GF-D8 (cell line): ENCODE measurements at regions not wholly inside any gene's neighbourhood (a gene's known extent, or its start where the extent isn't known, plus 50 kb on each side); places are given as distances from the start of the nearest gene placed in this dataset.
"Not testable (repeated sequence)": the region's sequence is repeated elsewhere in the genome, so short reads cannot be mapped to it uniquely, and the experiment has no call there.

Experiments
- DNase-seq: peaks from one replicate; lab custom pipeline; 2025; lab: John Stamatoyannopoulos, UW

- no peak for DNase-seq
Observed at GRCh38 chr12:68425998-68426397, 93.8 kb upstream of the MDM1 start.

- DNase-seq: no peak
Observed at GRCh38 chr12:68428211-68428610, 96.0 kb upstream of the MDM1 start.

- DNase-seq: no peak
Observed at GRCh38 chr12:68428724-68429501, 96.8 kb upstream of the MDM1 start.

- no peak for DNase-seq
Observed at GRCh38 chr12:68429696-68430095, 97.5 kb upstream of the MDM1 start.

GRCh38 chr12:68431786-68432185 is 99.6 kb upstream of the MDM1 start:
- DNase-seq: no peak

- no peak for DNase-seq
Observed at GRCh38 chr12:68432622-68433021, 100.5 kb upstream of the MDM1 start.

- DNase-seq: no peak
Observed at GRCh38 chr12:68434391-68435298, 102.5 kb upstream of the MDM1 start.

GRCh38 chr12:68435299-68435637 is 103.1 kb upstream of the MDM1 start:
- DNase-seq: no peak

GRCh38 chr12:68435816-68436215 is 103.7 kb upstream of the MDM1 start:
- DNase-seq: no peak

GRCh38 chr12:68438601-68439000 is 106.4 kb upstream of the MDM1 start:
- no peak for DNase-seq

GRCh38 chr12:68439368-68440045 is 107.3 kb upstream of the MDM1 start:
- DNase-seq: no peak

- DNase-seq: no peak
Observed at GRCh38 chr12:68440068-68440581, 108.0 kb upstream of the MDM1 start.

GRCh38 chr12:68441167-68441566 is 109.0 kb upstream of the MDM1 start:
- DNase-seq: no peak

- DNase-seq: not testable (repeated sequence)
Observed at GRCh38 chr12:68442353-68442972, 110.3 kb upstream of the MDM1 start.

GRCh38 chr12:68443695-68444094 is 111.5 kb upstream of the MDM1 start:
- DNase-seq: not testable (repeated sequence)

- DNase-seq: no peak
Observed at GRCh38 chr12:68445824-68446223, 113.7 kb upstream of the MDM1 start.

- DNase-seq: no peak
Observed at GRCh38 chr12:68446384-68446783, 114.2 kb upstream of the MDM1 start.

- no peak for DNase-seq
Observed at GRCh38 chr12:68446901-68447796, 115.0 kb upstream of the MDM1 start.

GRCh38 chr12:68447797-68448260 is 115.7 kb upstream of the MDM1 start:
- DNase-seq: no peak

GRCh38 chr12:68449196-68449595 is 117.0 kb upstream of the MDM1 start:
- no peak for DNase-seq

GRCh38 chr12:68450947-68451260 is 118.7 kb upstream of the MDM1 start:
- no peak for DNase-seq
